HK-2 (cell line): ENCODE measurements at regions not wholly inside any gene's neighbourhood (a gene's known extent, or its start where the extent isn't known, plus 50 kb on each side); places are given as distances from the start of the nearest gene placed in this dataset.

Experiments used
- DNase-seq: peaks from one replicate; pipeline ENCODE4 v3.0.0-alpha.2; 2018; ENCODE audit not compliant: unreplicated experiment

GRCh38 chr2:56615760-56616159 lies 432.0 kb downstream of the CCDC85A start:
- DNase-seq, result no peak

GRCh38 chr2:56624181-56624580 lies 440.4 kb downstream of the CCDC85A start:
- DNase-seq, result no peak

- no peak for DNase-seq
Measured at GRCh38 chr2:56626927-56627326, 443.1 kb downstream of the CCDC85A start.

- no peak for DNase-seq
Measured at GRCh38 chr2:56630286-56630685, 446.5 kb downstream of the CCDC85A start.

- no peak for DNase-seq
Measured at GRCh38 chr2:56647997-56648396, 464.2 kb downstream of the CCDC85A start.

- no peak for DNase-seq
Measured at GRCh38 chr2:56648802-56649201, 465.0 kb downstream of the CCDC85A start.

- no peak for DNase-seq
Measured at GRCh38 chr2:56654936-56655335, 471.1 kb downstream of the CCDC85A start.

- no peak for DNase-seq
Measured at GRCh38 chr2:56656826-56657225, 473.0 kb downstream of the CCDC85A start.

- DNase-seq, result no peak
Measured at GRCh38 chr2:56666777-56667176, 483.0 kb downstream of the CCDC85A start.

GRCh38 chr2:56671973-56672569 lies 488.3 kb downstream of the CCDC85A start:
- DNase-seq, result no peak

- no peak for DNase-seq
Measured at GRCh38 chr2:56674084-56674483, 490.3 kb downstream of the CCDC85A start.

- no peak for DNase-seq
Measured at GRCh38 chr2:56676966-56677365, 493.2 kb downstream of the CCDC85A start.

GRCh38 chr2:56680971-56681631 lies 497.3 kb downstream of the CCDC85A start:
- no peak for DNase-seq

- DNase-seq, result no peak
Measured at GRCh38 chr2:56681659-56682396, 498.0 kb downstream of the CCDC85A start.

GRCh38 chr2:56682397-56682760 lies 498.6 kb downstream of the CCDC85A start:
- no peak for DNase-seq

GRCh38 chr2:56684327-56684726 lies 500.5 kb downstream of the CCDC85A start:
- DNase-seq, result no peak

- DNase-seq, result no peak
Measured at GRCh38 chr2:56685205-56685604, 501.4 kb downstream of the CCDC85A start.

GRCh38 chr2:56687169-56687568 lies 503.4 kb downstream of the CCDC85A start:
- DNase-seq, result no peak

GRCh38 chr2:56688661-56689060 lies 504.9 kb downstream of the CCDC85A start:
- DNase-seq, result no peak

GRCh38 chr2:56693501-56693900 lies 509.7 kb downstream of the CCDC85A start:
- DNase-seq, result no peak

- no peak for DNase-seq
Measured at GRCh38 chr2:56703001-56703400, 519.2 kb downstream of the CCDC85A start.

GRCh38 chr2:56705713-56706112 lies 521.9 kb downstream of the CCDC85A start:
- no peak for DNase-seq

GRCh38 chr2:56707218-56707617 lies 523.4 kb downstream of the CCDC85A start:
- no peak for DNase-seq
